Sigmoid colon (tissue), 6 donors: ENCODE measurements at regions not wholly inside any gene's neighbourhood (a gene's known extent, or its start where the extent isn't known, plus 50 kb on each side); places are given as distances from the start of the nearest gene placed in this dataset.

Experiments used
- DNase-seq: peaks from one replicate; pipeline ENCODE4 v3.0.0-alpha.2; 2019
- H3K27ac ChIP-seq, 4 donors: fragments of 200-600 bp; sonication (generic); one replicate each; pipeline ENCODE4 v1.5.1; 2016 to 2019; ENCODE audit warnings: mild to moderate bottlenecking in 1 of 4
- H3K27me3 ChIP-seq, 3 donors: fragments of 200-600 bp; sonication (generic); one replicate each; pipeline ENCODE4 v1.5.1; 2019; ENCODE audit warnings: mild to moderate bottlenecking in 1 of 3
- H3K36me3 ChIP-seq, 4 donors: fragments of 200-600 bp; sonication (generic); one replicate each; pipeline ENCODE4 v1.5.1; 2016 to 2019
- H3K4me1 ChIP-seq, 4 donors: fragments of 200-600 bp; sonication (generic); one replicate each; pipeline ENCODE4 v1.5.1; 2017 to 2019
- H3K4me3 ChIP-seq, 4 donors: fragments of 200-600 bp; sonication (generic); one replicate each; pipeline ENCODE4 v1.5.1; 2017 to 2019; ENCODE audit warnings: mild to moderate bottlenecking in 2 of 4, moderate library complexity in 1 of 4
- H3K9me3 ChIP-seq, 4 donors: fragments of 200-600 bp in 3 of 4; sonication (generic) in 3 of 4; one replicate each; pipeline versions ENCODE4 v1.5.1 to v1.6.1; 2013 to 2019
- CTCF ChIP-seq, 4 experiments: fragments of 450-650 bp in 3 of 4; fragments of 200-600 bp in 1 of 4; IDR thresholded peaks; one replicate each; pipeline ENCODE4 v1.5.1; 2016 to 2019; ENCODE audit warnings: antibody characterized with exemption in 4 of 4, mild to moderate bottlenecking in 3 of 4, moderate library complexity in 2 of 4
- EP300 ChIP-seq, 4 donors: sonication (generic); formaldehyde crosslinking; IDR thresholded peaks; one replicate each; pipeline ENCODE4 v1.6.1; 2017; ENCODE audit warnings: antibody characterized with exemption in 4 of 4
- POLR2A ChIP-seq, 2 donors: fragments of 450-650 bp; IDR thresholded peaks; one replicate each; pipeline ENCODE4 v1.6.1; 2016; ENCODE audit warnings: antibody characterized with exemption in 2 of 2, mild to moderate bottlenecking in 2 of 2, moderate library complexity in 2 of 2
- POLR2AphosphoS5 ChIP-seq, 4 donors: sonication (generic); formaldehyde crosslinking; IDR thresholded peaks; one replicate each; pipeline ENCODE4 v1.6.1; 2017; ENCODE audit warnings: antibody characterized with exemption in 4 of 4
- WGBS, 2 donors: extraction: QIAGEN DNeasy Blood & Tissue Kit; methylation state at CpG; one replicate each; pipeline ENCODE4 v1.1.7; 2013; 5-methylcytosine and 5-hydroxymethylcytosine counted together
- intact Hi-C: fragments of 100-400 bp; cut with DNase I; formaldehyde crosslinking; loops from one replicate; pipeline ENCODE4 v1.15.1; 2023
- donor health status: healthy with polysubstance abuse.
- donor health status: healthy.

GRCh38 chr5:102554082-102554481 lies 55.3 kb upstream of the SLCO6A1 start:
- H3K36me3 ChIP-seq, result no peaks in the 10 kb centered on the region
- H3K4me3 ChIP-seq, result no peak overlapping the region
- DNase-seq, result no peak
- no peak overlapping the region for H3K27ac ChIP-seq
- H3K9me3 ChIP-seq, result no peaks in the 10 kb centered on the region
- no peaks in the 10 kb centered on the region for H3K27me3 ChIP-seq
- 27 to 34% methylated on average over 2 of the region's 2 CpGs for WGBS, 2 donors
- intact Hi-C loops, result no loop called here
- no peak for TF ChIP-seq POLR2A (IDR thresholded peaks at IDR 0.05)
- no peak for TF ChIP-seq POLR2AphosphoS5 (IDR thresholded peaks at IDR 0.05)
- TF ChIP-seq EP300 (IDR thresholded peaks at IDR 0.05), result no peak
- H3K4me1 ChIP-seq, result no peaks in the 10 kb centered on the region

DNA sequence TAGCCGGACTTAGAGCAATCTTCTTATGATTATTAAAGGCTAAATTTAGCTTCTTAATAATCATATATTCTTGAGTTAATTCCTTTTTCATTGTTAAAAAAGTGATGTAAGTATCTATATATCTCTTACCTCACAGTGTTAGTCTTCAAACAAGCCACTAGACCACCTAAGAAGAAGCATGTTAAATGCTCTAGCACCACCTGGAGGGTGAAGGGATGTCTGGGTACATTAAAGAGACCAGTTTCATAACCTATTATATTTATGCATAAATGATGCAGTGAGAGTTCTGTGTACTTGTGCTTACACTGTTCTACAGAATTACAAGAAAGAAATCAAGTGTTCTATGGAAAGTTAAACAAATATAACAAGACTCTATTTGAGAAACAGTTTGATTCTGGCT lies 55.9 kb upstream of the SLCO6A1 start:
- 93 to 96% methylated on average over 1 of the region's 1 CpG for WGBS, 2 donors
- DNase-seq, result no peak
- intact Hi-C loops, result no loop called here
- no peaks in the 10 kb centered on the region for H3K9me3 ChIP-seq
- H3K4me3 ChIP-seq, result no peak overlapping the region
- H3K27me3 ChIP-seq, result no peaks in the 10 kb centered on the region
- no peak overlapping the region for H3K27ac ChIP-seq
- no peaks in the 10 kb centered on the region for H3K36me3 ChIP-seq
- TF ChIP-seq CTCF (IDR thresholded peaks at IDR 0.05) (no peak), EP300 (IDR thresholded peaks at IDR 0.05) (no peak), POLR2A (IDR thresholded peaks at IDR 0.05) (no peak), POLR2AphosphoS5 (IDR thresholded peaks at IDR 0.05) (no peak)
- H3K4me1 ChIP-seq, result no peaks in the 10 kb centered on the region

- TF ChIP-seq POLR2AphosphoS5 (IDR thresholded peaks at IDR 0.05) (no peak), POLR2A (IDR thresholded peaks at IDR 0.05) (no peak), EP300 (IDR thresholded peaks at IDR 0.05) (no peak), CTCF (IDR thresholded peaks at IDR 0.05) (no peak)
- WGBS, 2 donors, result 41 to 53% methylated on average over 11 of the region's 11 CpGs
- DNase-seq, result no peak
These were observed 63.3 kb upstream of the SLCO6A1 start for GRCh38 chr5:102561894-102562760.

DNA sequence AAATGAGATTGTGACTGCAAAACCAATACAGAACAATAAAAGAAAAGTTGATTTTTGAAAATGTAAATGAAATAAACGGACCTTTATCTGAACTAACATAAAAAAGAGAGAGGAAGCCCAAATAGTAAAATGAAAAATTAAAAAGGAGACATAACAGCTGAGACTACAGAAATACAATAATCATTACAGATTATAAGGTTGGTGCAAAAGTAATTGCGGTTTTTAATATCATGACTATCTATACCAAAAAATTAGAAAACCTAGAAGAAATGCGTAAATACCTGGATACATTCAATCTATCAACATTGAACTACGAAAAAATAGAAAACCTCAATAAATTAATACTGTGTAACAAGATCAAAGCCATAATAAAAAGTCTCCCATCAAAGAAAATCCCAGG lies 71.9 kb upstream of the SLCO6A1 start:
- no peaks in the 10 kb centered on the region for H3K36me3 ChIP-seq
- H3K27ac ChIP-seq, result no peak overlapping the region
- H3K27me3 ChIP-seq, result no peaks in the 10 kb centered on the region
- no peaks in the 10 kb centered on the region for H3K9me3 ChIP-seq
- WGBS, 2 donors, result 68 to 88% methylated on average over 4 of the region's 4 CpGs
- intact Hi-C loops, result no loop called here
- TF ChIP-seq CTCF (IDR thresholded peaks at IDR 0.05) (no peak), POLR2A (IDR thresholded peaks at IDR 0.05) (no peak), EP300 (IDR thresholded peaks at IDR 0.05) (no peak), POLR2AphosphoS5 (IDR thresholded peaks at IDR 0.05) (no peak)
- H3K4me1 ChIP-seq, result no peaks in the 10 kb centered on the region
- DNase-seq, result no peak
- no peak overlapping the region for H3K4me3 ChIP-seq

More at GRCh38 chr5:102561894-102562760, 63.3 kb upstream of the SLCO6A1 start:
- Histone ChIP-seq H3K4me3 (no peak overlapping the region), H3K27me3 (no peaks in the 10 kb centered on the region), H3K4me1 (no peaks in the 10 kb centered on the region), H3K36me3 (no peaks in the 10 kb centered on the region), H3K27ac (no peak overlapping the region), H3K9me3 (no peaks in the 10 kb centered on the region)
- intact Hi-C loops, result no loop called here

GRCh38 chr5:102578362-102578761 lies 79.6 kb upstream of the SLCO6A1 start:
- Histone ChIP-seq H3K36me3 (no peaks in the 10 kb centered on the region), H3K4me3 (no peak overlapping the region), H3K9me3 (no peaks in the 10 kb centered on the region), H3K27me3 (no peaks in the 10 kb centered on the region), H3K4me1 (no peaks in the 10 kb centered on the region), H3K27ac (no peak overlapping the region)
- intact Hi-C loops, result no loop called here
- TF ChIP-seq EP300 (IDR thresholded peaks at IDR 0.05), result no peak
- TF ChIP-seq CTCF (IDR thresholded peaks at IDR 0.05), result no peak
- DNase-seq, result no peak
